ENCODE measurements at regions not wholly inside any gene's neighbourhood (a gene's known extent, or its start where the extent isn't known, plus 50 kb on each side); places are given as distances from the start of the nearest gene placed in this dataset.

DNA sequence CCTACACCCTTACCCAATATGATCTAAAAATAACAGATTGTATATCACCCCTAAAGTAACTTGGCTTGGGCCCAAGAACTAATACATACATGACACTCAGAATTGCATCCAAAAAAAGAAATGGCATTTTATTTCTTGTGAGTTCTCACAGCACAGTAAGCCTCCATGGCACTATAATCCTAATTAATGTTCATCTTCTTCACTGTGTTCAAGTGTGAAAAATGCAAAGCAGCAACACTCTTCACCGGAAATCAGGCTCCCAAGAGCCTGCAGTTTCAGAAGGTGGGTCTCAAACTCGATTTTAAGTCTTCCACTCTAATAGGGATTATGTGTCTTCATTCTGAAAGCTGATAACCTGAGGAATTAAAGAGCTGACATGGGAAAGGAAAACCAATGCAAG, 142.8 kb upstream of the TSC22D2 start:
- Mint-ChIP-seq H3K9me3 (ENCODE audit: unreplicated experiment) (no peaks in the 10 kb centered on the region), H3K4me1 (ENCODE audit: low read depth, unreplicated experiment) (peaks cover 13% of the 10 kb centered on the region), H3K27me3 (ENCODE audit: insufficient read depth, unreplicated experiment) (no peaks in the 10 kb centered on the region), H3K4me3 (ENCODE audit: unreplicated experiment) (no peak overlapping the region), H3K36me3 (ENCODE audit: insufficient read depth, unreplicated experiment) (no peaks in the 10 kb centered on the region), H3K27ac (ENCODE audit: unreplicated experiment) (no peak overlapping the region)
- Histone ChIP-seq H3K9me3 (no peaks in the 10 kb centered on the region), H3K36me3 (ENCODE audit: control insufficient read depth, insufficient read depth, low read length) (no peaks in the 10 kb centered on the region), H3K4me1 (peaks cover 31% of the 10 kb centered on the region), H3K27me3 (replicated peaks; ENCODE audit: control insufficient read depth, insufficient read depth, low read length) (no peaks in the 10 kb centered on the region), H3K4me3 (ENCODE audit: low read depth, low read length) (no peak overlapping the region)
- CTCF ChIA-PET, result no interaction called here
- POLR2A ChIA-PET, result no interaction called here
- no peak for DNase-seq
- TF ChIP-seq, protein P1, sequence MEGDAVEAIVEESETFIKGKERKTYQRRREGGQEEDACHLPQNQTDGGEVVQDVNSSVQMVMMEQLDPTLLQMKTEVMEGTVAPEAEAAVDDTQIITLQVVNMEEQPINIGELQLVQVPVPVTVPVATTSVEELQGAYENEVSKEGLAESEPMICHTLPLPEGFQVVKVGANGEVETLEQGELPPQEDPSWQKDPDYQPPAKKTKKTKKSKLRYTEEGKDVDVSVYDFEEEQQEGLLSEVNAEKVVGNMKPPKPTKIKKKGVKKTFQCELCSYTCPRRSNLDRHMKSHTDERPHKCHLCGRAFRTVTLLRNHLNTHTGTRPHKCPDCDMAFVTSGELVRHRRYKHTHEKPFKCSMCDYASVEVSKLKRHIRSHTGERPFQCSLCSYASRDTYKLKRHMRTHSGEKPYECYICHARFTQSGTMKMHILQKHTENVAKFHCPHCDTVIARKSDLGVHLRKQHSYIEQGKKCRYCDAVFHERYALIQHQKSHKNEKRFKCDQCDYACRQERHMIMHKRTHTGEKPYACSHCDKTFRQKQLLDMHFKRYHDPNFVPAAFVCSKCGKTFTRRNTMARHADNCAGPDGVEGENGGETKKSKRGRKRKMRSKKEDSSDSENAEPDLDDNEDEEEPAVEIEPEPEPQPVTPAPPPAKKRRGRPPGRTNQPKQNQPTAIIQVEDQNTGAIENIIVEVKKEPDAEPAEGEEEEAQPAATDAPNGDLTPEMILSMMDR (IDR thresholded peaks at IDR 0.05; ENCODE audit: insufficient read depth in 1 of 2, low read depth in 1 of 2, low read length in 1 of 2, severe bottlenecking in 1 of 2, unreplicated experiment in 1 of 2), result no peak
- intact Hi-C loops (cut with micrococcal nuclease; ENCODE audit: unreplicated experiment), result no loop called here
- BruUV-seq (replicated peaks), result no TSS peak

DNA sequence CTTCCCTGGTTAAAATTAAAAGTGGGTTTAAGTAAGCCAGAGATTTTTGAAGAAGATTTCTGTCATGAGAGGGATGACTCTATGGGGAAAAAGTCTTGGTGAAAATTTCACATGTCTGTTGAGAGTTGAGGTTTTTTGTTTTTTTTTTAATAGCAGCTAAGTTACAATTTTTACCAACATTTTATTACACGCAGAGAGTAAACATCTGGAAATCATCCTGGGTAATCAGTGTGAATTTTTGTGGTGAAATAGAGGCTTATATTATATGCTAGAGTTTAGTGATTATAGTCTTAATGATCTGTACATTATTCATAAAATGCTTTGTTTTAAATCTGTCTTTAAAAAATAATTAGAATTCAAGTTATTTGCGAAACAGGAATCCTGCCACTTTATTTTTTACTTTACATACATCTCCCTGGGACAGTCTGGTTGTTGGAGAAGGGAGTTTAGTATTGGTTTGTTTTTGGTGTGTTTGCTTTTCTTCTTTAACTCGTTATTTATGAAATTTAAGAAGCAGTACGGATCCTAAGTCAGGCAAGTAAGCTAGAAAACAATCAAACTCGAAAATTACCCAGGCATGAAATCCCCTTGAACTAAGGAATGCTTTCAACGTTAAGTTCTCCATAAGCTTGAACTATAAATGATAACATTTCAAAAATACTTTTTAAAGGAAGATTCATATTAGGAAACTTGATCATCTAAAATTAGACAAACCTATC, 143.4 kb upstream of the TSC22D2 start:
- Mint-ChIP-seq H3K9me3 (ENCODE audit: unreplicated experiment) (no peaks in the 10 kb centered on the region), H3K27ac (ENCODE audit: unreplicated experiment) (no peak overlapping the region), H3K27me3 (ENCODE audit: insufficient read depth, unreplicated experiment) (no peaks in the 10 kb centered on the region), H3K4me1 (ENCODE audit: low read depth, unreplicated experiment) (peaks cover 13% of the 10 kb centered on the region), H3K4me3 (ENCODE audit: unreplicated experiment) (no peak overlapping the region), H3K36me3 (ENCODE audit: insufficient read depth, unreplicated experiment) (no peaks in the 10 kb centered on the region)
- DNase-seq, result no peak
- no TSS peak for BruUV-seq (replicated peaks)
- H3K36me3 ChIP-seq (ENCODE audit: control insufficient read depth, insufficient read depth, low read length), result no peaks in the 10 kb centered on the region
- H3K4me3 ChIP-seq (ENCODE audit: low read depth, low read length), result no peak overlapping the region
- ChIA-PET POLR2A (no interaction called here), CTCF (no interaction called here)
- no peaks in the 10 kb centered on the region for H3K9me3 ChIP-seq
- peaks cover 28% of the 10 kb centered on the region for H3K4me1 ChIP-seq
- intact Hi-C loops (cut with micrococcal nuclease; ENCODE audit: unreplicated experiment), result no loop called here
- no peaks in the 10 kb centered on the region for H3K27me3 ChIP-seq (replicated peaks; ENCODE audit: control insufficient read depth, insufficient read depth, low read length)
- TF ChIP-seq, protein P1 (IDR thresholded peaks at IDR 0.05; ENCODE audit: insufficient read depth in 1 of 2, low read depth in 1 of 2, low read length in 1 of 2, severe bottlenecking in 1 of 2, unreplicated experiment in 1 of 2), result no peak

DNA sequence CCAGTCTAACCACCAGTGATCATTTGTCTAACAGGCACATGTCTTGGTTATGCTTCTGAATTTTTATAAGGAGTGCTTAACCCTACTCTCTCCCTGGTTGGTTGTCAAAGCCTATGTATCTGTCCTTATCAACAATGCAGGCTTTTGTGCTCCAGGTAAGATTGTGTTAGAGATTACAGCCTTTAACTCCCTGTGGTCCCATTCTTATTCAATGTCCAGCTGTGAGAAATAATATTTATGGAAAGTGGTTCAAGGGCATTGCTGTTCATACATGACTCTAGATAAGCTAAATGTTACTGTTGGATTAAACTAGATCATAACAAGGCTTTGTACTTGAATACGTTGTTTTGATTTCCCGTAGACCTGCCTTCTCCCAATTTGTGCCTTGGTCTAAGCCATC, 146.1 kb upstream of the TSC22D2 start:
- H3K4me3 Mint-ChIP-seq (ENCODE audit: unreplicated experiment), result no peak overlapping the region
- H3K27me3 Mint-ChIP-seq (ENCODE audit: insufficient read depth, unreplicated experiment), result no peaks in the 10 kb centered on the region
- H3K36me3 ChIP-seq (ENCODE audit: control insufficient read depth, insufficient read depth, low read length), result no peaks in the 10 kb centered on the region
- peaks cover 1% of the 10 kb centered on the region for H3K9me3 Mint-ChIP-seq (ENCODE audit: unreplicated experiment)
- TF ChIP-seq, protein P1 (IDR thresholded peaks at IDR 0.05; ENCODE audit: insufficient read depth in 1 of 2, low read depth in 1 of 2, low read length in 1 of 2, severe bottlenecking in 1 of 2, unreplicated experiment in 1 of 2), result no peak
- no peaks in the 10 kb centered on the region for H3K27me3 ChIP-seq (replicated peaks; ENCODE audit: control insufficient read depth, insufficient read depth, low read length)
- no peaks in the 10 kb centered on the region for H3K9me3 ChIP-seq
- intact Hi-C loops (cut with micrococcal nuclease; ENCODE audit: unreplicated experiment), result no loop called here
- no peak overlapping the region for H3K27ac Mint-ChIP-seq (ENCODE audit: unreplicated experiment)
- peaks cover 13% of the 10 kb centered on the region for H3K4me1 ChIP-seq
- DNase-seq, result no peak
- H3K4me1 Mint-ChIP-seq (ENCODE audit: low read depth, unreplicated experiment), result no peaks in the 10 kb centered on the region
- no peak overlapping the region for H3K4me3 ChIP-seq (ENCODE audit: low read depth, low read length)
- no TSS peak for BruUV-seq (replicated peaks)
- no peaks in the 10 kb centered on the region for H3K36me3 Mint-ChIP-seq (ENCODE audit: insufficient read depth, unreplicated experiment)
- ChIA-PET CTCF (no interaction called here), POLR2A (no interaction called here)
